ENCODE measurements at regions not wholly inside any gene's neighbourhood (a gene's known extent, or its start where the extent isn't known, plus 50 kb on each side); places are given as distances from the start of the nearest gene placed in this dataset.

DNA sequence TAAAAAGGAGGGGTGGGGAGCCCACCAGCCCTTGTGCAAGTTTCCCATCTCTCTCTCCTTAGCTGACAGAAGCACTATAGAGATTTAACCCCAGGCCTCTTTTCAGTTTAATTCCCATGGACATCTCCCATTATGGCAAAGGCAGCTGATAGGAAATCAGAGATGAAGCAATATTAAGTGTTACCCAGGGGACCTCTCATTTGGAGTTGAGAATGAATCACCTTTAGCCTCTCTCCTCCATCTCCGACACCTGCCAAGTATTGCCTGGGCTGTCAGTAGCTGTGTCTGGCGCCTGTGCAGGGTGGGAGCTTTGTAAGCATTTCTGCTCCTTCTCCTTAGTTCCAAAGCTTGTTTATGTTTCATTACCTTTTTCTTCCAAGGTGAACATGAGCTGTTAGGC is 109.0 kb downstream of the AQP4 start:
- H3K9me3 Mint-ChIP-seq (ENCODE audit: low read depth, unreplicated experiment) = no peaks in the 10 kb centered on the region
- no peak overlapping the region for H3K4me3 Mint-ChIP-seq (ENCODE audit: low read depth, unreplicated experiment)
- TF ChIP-seq, protein P1, sequence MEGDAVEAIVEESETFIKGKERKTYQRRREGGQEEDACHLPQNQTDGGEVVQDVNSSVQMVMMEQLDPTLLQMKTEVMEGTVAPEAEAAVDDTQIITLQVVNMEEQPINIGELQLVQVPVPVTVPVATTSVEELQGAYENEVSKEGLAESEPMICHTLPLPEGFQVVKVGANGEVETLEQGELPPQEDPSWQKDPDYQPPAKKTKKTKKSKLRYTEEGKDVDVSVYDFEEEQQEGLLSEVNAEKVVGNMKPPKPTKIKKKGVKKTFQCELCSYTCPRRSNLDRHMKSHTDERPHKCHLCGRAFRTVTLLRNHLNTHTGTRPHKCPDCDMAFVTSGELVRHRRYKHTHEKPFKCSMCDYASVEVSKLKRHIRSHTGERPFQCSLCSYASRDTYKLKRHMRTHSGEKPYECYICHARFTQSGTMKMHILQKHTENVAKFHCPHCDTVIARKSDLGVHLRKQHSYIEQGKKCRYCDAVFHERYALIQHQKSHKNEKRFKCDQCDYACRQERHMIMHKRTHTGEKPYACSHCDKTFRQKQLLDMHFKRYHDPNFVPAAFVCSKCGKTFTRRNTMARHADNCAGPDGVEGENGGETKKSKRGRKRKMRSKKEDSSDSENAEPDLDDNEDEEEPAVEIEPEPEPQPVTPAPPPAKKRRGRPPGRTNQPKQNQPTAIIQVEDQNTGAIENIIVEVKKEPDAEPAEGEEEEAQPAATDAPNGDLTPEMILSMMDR (IDR thresholded peaks at IDR 0.05; ENCODE audit: unreplicated experiment) = no peak
- no peaks in the 10 kb centered on the region for H3K36me3 Mint-ChIP-seq (ENCODE audit: insufficient read depth, unreplicated experiment)
- BruUV-seq (replicated peaks) = no TSS peak
- H3K4me1 Mint-ChIP-seq (ENCODE audit: low read depth, unreplicated experiment) = peaks cover 61% of the 10 kb centered on the region
- H3K27me3 Mint-ChIP-seq (ENCODE audit: unreplicated experiment) = no peaks in the 10 kb centered on the region
- H3K27ac Mint-ChIP-seq (ENCODE audit: unreplicated experiment) = peak overlapping the region; percentile 65
- CTCF ChIA-PET = interaction anchor here (1.0 kb wide), 1 partner anchor 135 kb away, joined by 3 read pairs; no protein-coding TSS in a partner anchor
- intact Hi-C loops (cut with micrococcal nuclease; ENCODE audit: unreplicated experiment) = loop anchor here (5.0 kb wide), 1 partner anchor 99 kb away; no protein-coding TSS in a partner anchor
- DNase-seq = no peak

DNA sequence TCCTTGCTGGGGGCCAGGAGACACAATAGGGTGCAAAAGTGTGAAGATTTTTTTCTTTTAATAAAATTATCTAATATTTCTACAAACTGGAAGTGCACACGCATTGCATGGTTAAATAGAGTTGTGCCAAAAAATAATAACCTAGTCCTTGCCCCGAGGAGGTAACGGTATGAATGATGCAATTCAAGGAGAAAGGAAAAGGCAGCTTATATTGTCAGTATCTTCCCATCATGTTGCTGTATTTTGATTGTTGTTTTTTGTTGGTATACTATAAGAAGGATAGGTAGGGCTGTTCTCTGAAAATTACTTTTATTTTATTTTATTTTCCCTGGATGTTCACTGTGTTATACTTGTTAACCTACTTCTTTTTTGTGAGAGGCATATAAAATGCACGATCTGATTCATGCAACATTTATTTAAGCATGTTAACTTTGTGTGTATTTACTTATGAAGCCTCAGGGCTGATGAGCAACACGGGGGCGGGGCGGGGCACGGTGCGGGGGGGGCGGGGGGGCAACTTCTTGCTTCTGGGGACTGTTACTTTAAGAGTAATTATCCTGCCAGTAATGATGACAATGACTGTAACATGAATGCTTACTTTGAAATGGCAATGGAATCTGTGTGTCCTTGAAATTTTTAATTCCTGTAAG is 118.6 kb downstream of the AQP4 start:
- TF ChIP-seq, protein P1 (IDR thresholded peaks at IDR 0.05; ENCODE audit: unreplicated experiment) = no peak
- no peak overlapping the region for H3K27ac Mint-ChIP-seq (ENCODE audit: unreplicated experiment)
- no peak for DNase-seq
- no peak overlapping the region for H3K4me3 Mint-ChIP-seq (ENCODE audit: low read depth, unreplicated experiment)
- H3K9me3 Mint-ChIP-seq (ENCODE audit: low read depth, unreplicated experiment) = no peaks in the 10 kb centered on the region
- CTCF ChIA-PET = interaction anchor here (0.6 kb wide), 2 partner anchors 298 to 438 kb away, joined by 6 read pairs; no protein-coding TSS in a partner anchor
- peaks cover 35% of the 10 kb centered on the region for H3K4me1 Mint-ChIP-seq (ENCODE audit: low read depth, unreplicated experiment)
- intact Hi-C loops (cut with micrococcal nuclease; ENCODE audit: unreplicated experiment) = no loop called here
- no TSS peak for BruUV-seq (replicated peaks)
- H3K27me3 Mint-ChIP-seq (ENCODE audit: unreplicated experiment) = no peaks in the 10 kb centered on the region
- H3K36me3 Mint-ChIP-seq (ENCODE audit: insufficient read depth, unreplicated experiment) = no peaks in the 10 kb centered on the region

DNA sequence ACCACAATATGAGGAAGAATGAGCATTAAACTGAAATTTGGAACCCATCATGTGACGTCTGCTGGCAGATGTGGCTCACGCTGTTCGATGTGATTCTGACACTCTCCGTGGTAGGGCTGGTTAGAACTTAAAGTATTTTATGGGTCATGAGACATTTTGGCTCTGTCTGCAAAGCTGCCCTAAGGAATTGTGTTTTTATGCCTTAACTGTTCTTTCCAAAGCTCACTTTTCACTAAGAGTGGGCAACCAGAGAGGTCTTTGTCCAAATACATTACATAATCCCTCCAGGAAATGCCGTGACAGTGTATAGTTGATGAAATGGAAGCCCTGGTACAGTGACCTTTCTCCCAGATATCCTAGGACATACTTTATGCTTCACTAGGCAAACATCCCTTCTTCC is 119.1 kb downstream of the AQP4 start:
- BruUV-seq (replicated peaks) = no TSS peak
- Mint-ChIP-seq H3K9me3 (ENCODE audit: low read depth, unreplicated experiment) (no peaks in the 10 kb centered on the region), H3K4me1 (ENCODE audit: low read depth, unreplicated experiment) (peaks cover 31% of the 10 kb centered on the region), H3K36me3 (ENCODE audit: insufficient read depth, unreplicated experiment) (no peaks in the 10 kb centered on the region), H3K4me3 (ENCODE audit: low read depth, unreplicated experiment) (no peak overlapping the region), H3K27ac (ENCODE audit: unreplicated experiment) (no peak overlapping the region), H3K27me3 (ENCODE audit: unreplicated experiment) (no peaks in the 10 kb centered on the region)
- intact Hi-C loops (cut with micrococcal nuclease; ENCODE audit: unreplicated experiment) = no loop called here
- no peak for DNase-seq
- CTCF ChIA-PET = interaction anchor here (0.6 kb wide), 1 partner anchor 297 kb away, joined by 6 read pairs; no protein-coding TSS in a partner anchor
- TF ChIP-seq, protein P1 (IDR thresholded peaks at IDR 0.05; ENCODE audit: unreplicated experiment) = no peak

DNA sequence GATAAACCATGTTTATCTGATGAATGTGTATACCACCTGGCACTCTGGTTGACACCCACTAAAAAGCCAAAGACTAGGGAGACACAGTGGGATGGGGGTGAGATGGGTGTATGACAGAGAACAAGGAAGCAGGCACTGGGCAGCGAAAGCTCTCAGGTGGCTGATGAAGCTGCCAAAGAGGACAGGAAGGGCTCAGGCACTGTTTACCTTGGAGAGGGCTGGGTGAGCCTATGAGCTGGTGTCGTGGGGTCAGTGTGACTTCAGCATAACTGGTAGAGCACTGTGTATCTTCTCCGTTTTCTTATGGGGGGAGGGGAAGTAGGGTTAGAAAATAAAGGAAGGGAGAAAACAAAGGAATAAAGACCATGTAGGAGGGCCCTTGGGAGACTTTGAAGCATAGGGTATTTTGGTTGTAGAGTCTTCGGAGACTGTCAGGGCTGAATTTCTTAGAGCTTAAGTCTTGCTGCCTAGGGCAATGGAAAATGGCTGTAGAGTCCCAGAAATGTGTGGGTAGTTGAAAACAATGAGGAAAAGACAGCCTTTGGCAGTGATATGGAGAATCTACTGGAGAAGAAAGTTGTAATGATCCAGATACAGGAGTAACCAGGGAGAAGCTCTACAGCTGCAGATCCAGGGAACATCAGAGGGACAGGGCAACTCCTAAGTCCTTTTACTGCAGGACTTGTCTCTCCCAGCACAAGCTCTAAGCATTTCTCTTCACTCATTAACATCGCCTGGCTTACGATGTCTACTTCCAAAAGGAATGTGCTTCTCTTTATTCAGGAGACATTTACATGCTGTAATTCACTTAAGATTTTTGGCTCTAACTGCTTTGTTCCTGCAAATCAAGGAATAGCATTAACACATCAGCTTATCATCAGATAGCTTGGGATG is 120.0 kb downstream of the AQP4 start:
- no peak overlapping the region for H3K27ac Mint-ChIP-seq (ENCODE audit: unreplicated experiment)
- no peaks in the 10 kb centered on the region for H3K36me3 Mint-ChIP-seq (ENCODE audit: insufficient read depth, unreplicated experiment)
- H3K9me3 Mint-ChIP-seq (ENCODE audit: low read depth, unreplicated experiment) = no peaks in the 10 kb centered on the region
- no peak for DNase-seq
- no peak overlapping the region for H3K4me3 Mint-ChIP-seq (ENCODE audit: low read depth, unreplicated experiment)
- peaks cover 31% of the 10 kb centered on the region for H3K4me1 Mint-ChIP-seq (ENCODE audit: low read depth, unreplicated experiment)
- H3K27me3 Mint-ChIP-seq (ENCODE audit: unreplicated experiment) = no peaks in the 10 kb centered on the region
- intact Hi-C loops (cut with micrococcal nuclease; ENCODE audit: unreplicated experiment) = no loop called here
- BruUV-seq (replicated peaks) = no TSS peak
- TF ChIP-seq, protein P1 (IDR thresholded peaks at IDR 0.05; ENCODE audit: unreplicated experiment) = no peak
- CTCF ChIA-PET = no interaction called here
